ENCODE measurements at regions not wholly inside any gene's neighbourhood (a gene's known extent, or its start where the extent isn't known, plus 50 kb on each side); places are given as distances from the start of the nearest gene placed in this dataset.
"Not testable (repeated sequence)": the region's sequence is repeated elsewhere in the genome, so short reads cannot be mapped to it uniquely, and the experiment has no call there.

DNA sequence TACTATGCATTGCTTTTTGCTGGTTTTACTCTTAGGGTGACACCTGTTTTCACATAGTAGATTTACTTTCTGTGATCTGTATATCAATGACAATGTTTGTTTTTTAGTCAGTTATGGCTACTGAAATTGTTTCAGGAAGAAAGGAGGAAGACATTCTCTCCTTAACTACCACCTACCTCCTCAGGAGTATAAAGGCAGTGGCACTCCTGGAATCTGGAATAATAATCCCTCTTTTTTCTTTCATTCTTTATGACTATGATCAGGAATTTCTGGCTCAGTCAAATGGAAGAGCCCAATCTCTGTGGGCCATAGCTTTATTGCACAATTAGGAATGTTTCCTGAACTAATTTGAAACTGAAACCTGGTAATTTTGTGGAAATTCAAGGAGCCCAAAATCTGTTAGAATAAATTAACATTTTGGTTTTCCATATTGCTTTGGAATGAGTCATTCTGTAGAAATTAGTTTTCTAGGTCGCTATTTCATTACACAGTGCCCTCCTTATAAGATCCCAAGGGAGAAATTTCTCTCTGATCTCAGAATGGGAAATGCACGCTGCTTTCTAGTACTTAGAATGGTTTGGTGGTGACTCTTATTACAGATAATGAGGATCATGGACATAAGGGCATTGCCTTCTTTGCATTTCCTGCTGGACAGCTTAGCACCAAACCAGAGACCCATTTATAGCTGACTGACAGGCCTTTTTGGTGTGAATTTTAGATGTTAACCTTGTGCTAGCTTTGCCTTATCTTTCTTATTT is 95.3 kb upstream of the VLDLR start:
- Mint-ChIP-seq H3K27me3 (no peaks in the 10 kb centered on the region), H3K36me3 (no peaks in the 10 kb centered on the region), H3K4me3 (no peak overlapping the region), H3K9me3 (peaks cover 8% of the 10 kb centered on the region), H3K4me1 (no peaks in the 10 kb centered on the region), H3K27ac (no peak overlapping the region)
- ATAC-seq, result no peak

DNA sequence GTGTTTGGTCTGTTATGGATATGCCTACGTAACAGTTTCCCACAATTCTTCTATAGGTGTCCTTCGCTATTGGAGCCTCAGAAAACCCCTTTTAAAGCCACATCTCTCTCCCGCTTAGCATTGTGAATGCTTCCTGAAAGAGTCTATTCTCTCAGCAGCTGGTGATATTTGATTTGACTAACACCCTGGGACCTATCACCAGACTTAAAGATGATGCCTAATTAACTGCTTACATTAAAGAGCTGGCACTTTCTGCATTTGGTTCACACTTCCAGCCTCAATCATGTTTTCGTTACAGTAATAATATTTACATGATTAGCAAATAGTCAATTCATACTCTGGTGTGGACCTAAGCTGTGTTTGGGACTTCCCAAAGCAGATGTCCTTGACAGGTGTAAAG is 90.1 kb upstream of the VLDLR start:
- no peak overlapping the region for H3K4me3 Mint-ChIP-seq
- no peak for ATAC-seq
- no peaks in the 10 kb centered on the region for H3K27me3 Mint-ChIP-seq
- no peaks in the 10 kb centered on the region for H3K36me3 Mint-ChIP-seq
- no peaks in the 10 kb centered on the region for H3K4me1 Mint-ChIP-seq
- H3K9me3 Mint-ChIP-seq, result peaks cover 8% of the 10 kb centered on the region
- no peak overlapping the region for H3K27ac Mint-ChIP-seq

DNA sequence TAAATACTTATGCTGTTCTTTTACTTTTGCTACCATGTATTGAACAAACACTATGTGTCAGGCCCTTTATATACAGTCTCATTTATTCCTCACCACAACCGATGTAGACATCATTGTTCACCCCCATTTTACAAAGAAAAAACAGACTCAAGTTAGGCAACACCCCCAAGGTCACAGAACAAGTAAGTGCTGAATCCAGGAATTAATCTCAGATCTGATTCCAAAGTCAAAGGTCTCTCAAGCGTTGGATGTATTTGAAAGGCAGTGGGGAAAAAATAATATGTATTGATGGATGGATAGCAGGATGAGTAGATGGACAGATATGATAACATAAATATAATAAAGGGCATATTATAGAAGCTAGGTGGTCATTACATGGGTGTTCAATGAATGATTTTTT is 85.1 kb upstream of the VLDLR start:
- Mint-ChIP-seq H3K4me3 (no peak overlapping the region), H3K9me3 (no peaks in the 10 kb centered on the region), H3K4me1 (no peaks in the 10 kb centered on the region), H3K27ac (no peak overlapping the region), H3K36me3 (no peaks in the 10 kb centered on the region), H3K27me3 (no peaks in the 10 kb centered on the region)
- ATAC-seq, result no peak

DNA sequence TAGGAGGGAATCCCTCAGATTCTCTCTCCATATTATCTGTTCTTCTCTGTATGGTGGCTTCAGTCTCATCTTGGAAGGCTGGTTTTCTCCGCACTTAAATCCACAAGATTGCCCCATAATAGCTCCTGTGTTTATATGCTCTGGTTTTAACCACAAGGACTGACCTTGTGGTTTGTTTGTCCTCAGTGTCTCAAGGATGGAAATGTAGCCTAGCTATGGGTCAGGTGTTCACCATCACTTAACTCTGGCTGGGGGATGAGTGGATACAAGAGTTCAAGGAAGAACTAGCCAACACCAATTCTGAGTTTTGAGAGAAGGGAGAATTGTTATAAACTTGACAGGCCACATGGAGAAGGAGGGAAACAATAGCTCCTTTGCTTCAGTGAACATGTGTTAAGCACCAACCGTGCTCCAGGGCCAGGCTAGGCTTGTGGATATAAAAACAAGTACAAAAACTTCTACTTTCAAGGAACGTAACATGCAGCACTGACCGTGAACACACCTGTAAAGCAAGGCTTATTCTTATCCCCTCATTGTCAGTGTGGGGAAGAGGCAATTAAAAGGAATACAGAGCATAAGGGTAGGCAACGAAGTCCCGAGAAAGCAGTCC is 75.6 kb upstream of the VLDLR start:
- Mint-ChIP-seq H3K36me3 (no peaks in the 10 kb centered on the region), H3K27ac (no peak overlapping the region), H3K27me3 (no peaks in the 10 kb centered on the region), H3K9me3 (peaks cover 6% of the 10 kb centered on the region), H3K4me1 (no peaks in the 10 kb centered on the region), H3K4me3 (no peak overlapping the region)
- ATAC-seq, result no peak

DNA sequence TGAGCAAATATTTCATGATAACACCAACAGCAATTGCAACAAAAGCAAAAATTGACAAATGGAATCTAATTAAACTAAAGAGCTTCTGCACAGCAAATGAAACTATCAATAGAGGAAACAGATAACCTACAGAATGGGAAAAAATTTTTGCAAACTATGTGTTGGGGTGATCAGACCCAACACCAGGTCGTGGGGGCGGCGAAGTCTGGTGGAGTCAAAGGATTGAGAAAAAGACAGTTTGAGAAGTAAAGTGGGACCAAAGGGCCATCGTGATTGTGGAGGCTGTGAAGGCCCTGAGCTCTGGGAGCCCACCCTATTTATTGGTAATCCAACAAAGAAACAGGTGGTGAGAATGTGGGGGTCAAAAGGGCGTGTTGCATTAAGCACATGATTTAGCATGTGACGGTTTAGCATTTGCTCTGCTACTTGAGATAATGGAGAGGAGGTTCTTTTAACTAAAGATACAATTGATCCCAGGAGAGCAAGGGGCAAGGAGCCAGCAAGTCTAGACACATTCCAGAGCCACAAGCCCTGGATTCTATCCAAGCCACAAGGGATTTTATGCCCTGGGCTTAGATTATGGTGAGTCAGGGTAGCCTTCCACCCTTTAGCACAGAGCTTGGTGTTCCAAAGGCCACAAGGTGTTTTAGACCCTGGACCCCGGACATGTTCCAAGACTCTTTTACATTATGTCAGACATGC is 65.5 kb upstream of the VLDLR start:
- ATAC-seq, H3K27ac Mint-ChIP-seq, H3K4me1 Mint-ChIP-seq, H3K4me3 Mint-ChIP-seq, H3K27me3 Mint-ChIP-seq, H3K9me3 Mint-ChIP-seq, H3K36me3 Mint-ChIP-seq: not testable (repeated sequence)

DNA sequence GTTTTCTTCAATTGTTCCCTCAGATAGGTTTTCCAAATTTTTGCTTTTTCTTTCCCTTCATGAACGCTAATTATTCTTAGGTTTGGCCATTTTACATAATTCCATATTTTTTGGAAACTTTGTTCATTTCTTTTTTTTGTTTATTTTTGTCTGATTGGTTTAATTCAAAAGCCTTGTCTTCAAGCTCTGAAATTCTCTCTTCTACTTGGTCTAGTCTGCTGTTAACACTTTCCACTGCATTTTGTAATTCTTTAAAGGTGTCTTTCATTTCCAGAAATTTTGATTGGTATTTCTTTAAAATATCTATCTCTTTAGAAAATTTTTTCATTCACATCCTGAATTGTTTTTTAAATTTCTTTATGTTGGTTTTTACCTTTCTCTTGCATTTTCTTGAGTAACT is 63.9 kb upstream of the VLDLR start:
- H3K27ac Mint-ChIP-seq, result no peak overlapping the region
- no peak for ATAC-seq
- no peaks in the 10 kb centered on the region for H3K36me3 Mint-ChIP-seq
- H3K27me3 Mint-ChIP-seq, result no peaks in the 10 kb centered on the region
- H3K4me3 Mint-ChIP-seq, result no peak overlapping the region
- H3K9me3 Mint-ChIP-seq, result peaks cover 6% of the 10 kb centered on the region
- H3K4me1 Mint-ChIP-seq, result no peaks in the 10 kb centered on the region

DNA sequence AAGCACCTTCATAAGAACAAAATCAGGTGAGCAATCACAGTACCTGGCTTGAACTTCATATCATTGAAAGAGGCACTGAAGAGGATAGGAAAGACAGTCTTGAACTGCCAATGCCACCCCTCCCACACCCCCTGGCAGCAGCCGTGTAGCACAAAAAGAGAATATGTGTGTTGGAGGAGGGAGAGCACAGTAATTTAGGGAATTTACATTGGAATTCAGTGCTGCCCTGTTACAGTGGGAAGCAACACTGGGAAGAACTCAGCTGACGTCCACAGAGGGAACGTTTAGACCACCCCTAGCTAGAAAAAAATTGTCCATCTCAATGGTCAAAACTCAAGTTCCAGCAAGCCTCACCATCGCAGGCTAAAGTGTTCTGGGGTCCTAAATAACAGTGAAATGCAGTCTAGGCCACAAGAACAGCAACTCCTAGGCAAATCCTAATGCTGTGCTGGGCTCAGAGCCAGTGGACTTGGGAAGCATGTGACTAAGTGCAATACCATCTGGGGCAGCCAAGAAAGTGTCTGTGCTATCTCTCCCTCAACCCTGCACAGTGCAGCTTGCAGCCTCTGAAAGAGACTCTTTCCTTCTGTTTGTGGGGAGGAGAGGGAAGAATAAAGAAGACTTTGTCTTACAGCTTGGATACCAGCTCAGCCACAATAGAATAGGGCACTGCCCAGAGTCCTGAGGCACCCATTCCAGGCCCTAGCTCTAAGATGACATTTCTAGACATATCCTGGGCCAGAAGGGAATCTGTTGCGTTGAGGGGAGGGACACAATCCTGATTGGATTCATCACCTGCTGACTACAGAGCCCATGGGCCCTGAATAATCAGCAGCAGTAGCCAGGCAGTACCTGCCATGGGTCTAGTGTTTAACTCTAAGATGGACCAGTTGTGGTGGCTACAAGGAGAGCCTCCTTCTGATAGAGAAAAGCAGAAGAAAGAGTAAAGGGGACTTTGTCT is 62.1 kb upstream of the VLDLR start:
- Mint-ChIP-seq H3K4me3 (no peak overlapping the region), H3K36me3 (no peaks in the 10 kb centered on the region), H3K9me3 (peaks cover 6% of the 10 kb centered on the region), H3K27me3 (no peaks in the 10 kb centered on the region), H3K4me1 (no peaks in the 10 kb centered on the region), H3K27ac (no peak overlapping the region)
- peak; percentile 20 for ATAC-seq

DNA sequence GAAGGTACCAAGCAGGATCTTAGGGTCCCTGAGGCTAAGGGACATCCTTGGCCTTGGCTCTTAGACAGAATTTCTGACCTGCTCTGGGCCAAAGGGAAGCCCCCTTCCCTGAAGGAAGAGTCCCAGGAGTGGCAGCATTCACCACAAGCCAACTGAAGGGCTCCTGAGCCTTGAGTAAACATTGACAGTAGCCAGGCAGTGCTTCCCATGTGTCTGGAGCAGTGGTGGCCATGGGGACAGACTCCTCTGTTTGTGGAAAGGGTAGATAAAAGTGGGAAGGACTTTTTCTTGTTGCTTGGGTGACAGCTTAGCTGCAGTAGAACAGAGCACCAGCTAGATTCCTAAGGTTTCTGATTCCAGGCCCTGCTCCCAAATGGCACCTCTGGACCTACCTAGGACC is 61.4 kb upstream of the VLDLR start:
- Mint-ChIP-seq H3K27ac (no peak overlapping the region), H3K4me1 (no peaks in the 10 kb centered on the region), H3K9me3 (peaks cover 6% of the 10 kb centered on the region), H3K4me3 (no peak overlapping the region), H3K36me3 (no peaks in the 10 kb centered on the region), H3K27me3 (no peaks in the 10 kb centered on the region)
- ATAC-seq, result no peak

DNA sequence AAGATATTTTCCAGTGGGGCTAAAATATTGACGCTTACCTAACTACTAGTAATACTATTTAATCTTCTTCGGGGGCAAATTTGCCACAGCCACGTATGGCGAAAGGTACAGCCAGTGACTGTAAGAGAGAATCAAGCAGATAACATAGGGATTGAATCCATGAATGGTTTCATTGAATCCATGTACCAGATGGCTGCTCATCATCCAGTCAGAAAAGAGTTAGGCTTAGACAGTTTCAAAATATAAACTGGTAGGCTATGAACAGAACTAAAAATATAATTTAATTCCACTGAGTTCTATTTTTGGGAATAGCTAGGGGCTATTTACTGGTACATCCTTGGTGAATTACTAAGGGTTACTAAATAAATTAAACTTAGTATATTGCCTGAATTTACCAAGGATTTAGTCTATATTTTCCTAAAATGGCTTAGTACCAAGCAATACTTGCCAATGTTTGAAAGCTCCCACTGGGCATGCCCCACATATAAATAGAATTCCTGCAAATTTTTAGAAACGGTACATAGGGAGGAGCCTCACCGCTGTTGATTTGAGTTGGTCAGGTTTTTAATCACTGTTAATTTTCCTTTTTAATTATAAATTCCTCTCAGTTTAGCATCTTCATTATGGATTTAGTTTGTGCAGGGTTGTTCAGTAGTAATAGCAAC is 55.8 kb upstream of the VLDLR start:
- Mint-ChIP-seq H3K36me3 (no peaks in the 10 kb centered on the region), H3K4me1 (no peaks in the 10 kb centered on the region), H3K9me3 (no peaks in the 10 kb centered on the region), H3K4me3 (no peak overlapping the region), H3K27me3 (no peaks in the 10 kb centered on the region), H3K27ac (no peak overlapping the region)
- no peak for ATAC-seq

DNA sequence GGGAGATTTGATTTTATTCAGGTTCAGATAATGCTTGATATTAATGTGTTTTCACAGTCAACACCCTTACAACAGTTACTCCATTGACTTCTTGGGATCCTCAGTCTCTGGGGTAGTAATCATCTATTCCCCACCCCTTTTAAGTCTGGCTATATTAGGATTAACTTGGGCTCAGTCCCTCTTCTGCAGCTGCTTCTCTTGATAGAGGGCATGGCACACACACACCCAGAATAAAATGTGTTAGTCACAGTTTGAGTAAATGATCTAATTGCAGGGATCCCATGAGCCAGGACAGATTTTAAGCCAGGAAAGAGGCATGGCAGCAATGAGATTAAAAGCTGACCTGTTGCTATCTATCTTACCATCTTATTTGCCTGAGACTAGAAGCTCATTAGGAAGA is 53.7 kb upstream of the VLDLR start:
- no peaks in the 10 kb centered on the region for H3K36me3 Mint-ChIP-seq
- no peak overlapping the region for H3K27ac Mint-ChIP-seq
- H3K4me1 Mint-ChIP-seq, result no peaks in the 10 kb centered on the region
- peaks cover 11% of the 10 kb centered on the region for H3K27me3 Mint-ChIP-seq
- H3K9me3 Mint-ChIP-seq, result no peaks in the 10 kb centered on the region
- no peak overlapping the region for H3K4me3 Mint-ChIP-seq
- ATAC-seq, result no peak

DNA sequence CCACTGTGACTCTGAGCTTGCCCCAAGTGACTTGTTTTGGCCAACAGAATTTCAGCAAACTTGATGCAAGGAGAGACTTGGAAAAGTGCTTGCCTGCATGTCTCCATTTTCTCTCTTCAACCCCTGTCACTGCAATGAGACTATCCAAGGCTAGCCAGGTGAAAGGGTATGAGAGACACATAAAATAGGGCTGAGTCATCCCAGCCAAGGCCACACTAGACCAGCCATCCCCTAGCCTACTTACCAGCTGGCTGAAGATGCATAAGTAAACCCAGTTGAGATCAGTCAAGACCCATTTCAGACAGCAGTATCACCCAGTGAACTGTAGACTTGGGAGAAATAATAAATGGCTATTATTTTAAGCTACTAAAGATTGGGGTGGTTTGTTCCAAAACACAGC is 52.9 kb upstream of the VLDLR start:
- Mint-ChIP-seq H3K27me3 (peaks cover 11% of the 10 kb centered on the region), H3K36me3 (no peaks in the 10 kb centered on the region), H3K27ac (no peak overlapping the region), H3K4me3 (no peak overlapping the region), H3K4me1 (no peaks in the 10 kb centered on the region), H3K9me3 (no peaks in the 10 kb centered on the region)
- ATAC-seq, result no peak

DNA sequence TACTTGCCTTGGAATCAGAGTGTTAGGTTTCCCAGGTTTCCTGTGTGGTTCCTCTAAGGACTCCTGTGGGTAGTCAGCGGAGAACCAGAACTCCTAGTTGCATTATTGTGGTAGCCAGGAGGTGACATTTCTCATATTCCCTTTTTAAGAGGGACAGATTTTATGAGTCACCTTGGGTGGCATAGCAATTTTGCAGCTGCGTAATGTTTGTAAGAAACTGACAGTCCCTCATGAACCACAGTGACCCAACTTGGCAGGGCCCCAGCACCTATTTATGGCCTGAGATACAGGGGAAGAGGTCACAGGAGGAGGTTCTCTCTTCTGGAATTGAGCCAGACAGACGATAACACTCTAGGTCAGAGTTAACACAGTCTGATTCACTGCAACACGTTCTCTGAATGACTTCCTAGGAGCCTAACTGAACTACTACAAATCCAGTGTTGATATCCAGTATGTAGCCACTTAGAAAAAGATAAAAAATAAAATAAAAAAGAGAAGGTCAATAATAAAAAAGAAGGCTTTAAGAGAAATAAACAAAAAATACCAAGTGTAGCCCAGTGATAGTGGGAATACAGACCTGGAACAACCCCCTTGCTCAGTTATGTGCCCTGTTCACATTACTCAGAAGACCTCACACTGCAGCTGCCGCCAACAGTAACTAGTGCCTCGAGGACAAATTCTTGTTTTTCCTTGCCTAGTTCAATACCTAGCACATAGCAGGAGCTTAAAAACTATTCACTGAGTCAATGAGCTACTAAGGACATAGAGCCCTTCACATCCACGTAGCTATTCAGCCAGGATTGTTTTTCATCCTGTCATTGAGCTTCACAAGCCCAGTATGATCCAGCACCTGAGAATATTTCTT is 50.7 kb upstream of the VLDLR start:
- Mint-ChIP-seq H3K9me3 (no peaks in the 10 kb centered on the region), H3K36me3 (no peaks in the 10 kb centered on the region), H3K27ac (no peak overlapping the region), H3K27me3 (peaks cover 11% of the 10 kb centered on the region), H3K4me1 (no peaks in the 10 kb centered on the region), H3K4me3 (no peak overlapping the region)
- ATAC-seq, result peak; percentile 38
